GM19468 (cell line): ENCODE measurements at regions not wholly inside any gene's neighbourhood (a gene's known extent, or its start where the extent isn't known, plus 50 kb on each side); places are given as distances from the start of the nearest gene placed in this dataset.

Source experiments
- ATAC-seq: cut with Tn5 transposase; IDR thresholded peaks from one replicate; pipeline ENCODE4 v1.9.1; 2021; ENCODE audit warnings: mild to moderate bottlenecking, moderate library complexity, moderate number of reproducible peaks; ENCODE audit not compliant: unreplicated experiment; ENCODE audit errors: extremely low read depth

DNA sequence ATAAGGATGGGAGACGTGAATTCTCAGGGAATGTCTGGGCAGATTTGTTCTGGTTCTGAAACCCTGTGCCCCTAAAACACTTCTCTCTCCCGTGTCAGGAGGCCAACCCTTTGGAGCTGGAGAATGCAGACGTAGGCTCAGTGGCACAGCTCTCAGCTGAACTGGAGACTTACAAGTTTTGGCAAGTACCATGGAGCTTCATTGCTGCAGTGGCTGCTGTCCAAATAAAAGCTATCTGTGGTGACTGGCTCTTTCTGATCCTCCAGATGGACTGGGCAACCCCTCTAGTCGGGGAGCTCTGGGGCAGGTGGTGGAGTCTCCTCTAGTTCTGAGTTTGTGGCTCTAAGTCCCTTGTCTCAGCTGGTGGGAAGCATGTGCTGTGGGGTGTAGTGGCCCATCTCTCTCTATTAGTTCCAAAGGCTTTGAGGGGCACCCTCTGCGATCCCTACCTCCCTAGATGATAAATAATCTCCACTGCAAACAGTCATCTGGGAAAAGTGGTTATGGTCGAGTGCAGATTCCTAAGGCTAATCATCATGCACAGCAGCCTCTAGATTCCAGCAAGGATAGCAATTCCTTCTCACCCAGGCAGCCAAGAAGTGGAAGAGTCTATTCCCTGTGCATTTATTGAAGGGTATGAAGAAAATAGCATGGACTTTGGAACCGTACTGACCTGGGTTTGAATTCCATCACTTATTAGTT lies 204.2 kb upstream of the KLF4 start:
- no peak for ATAC-seq

DNA sequence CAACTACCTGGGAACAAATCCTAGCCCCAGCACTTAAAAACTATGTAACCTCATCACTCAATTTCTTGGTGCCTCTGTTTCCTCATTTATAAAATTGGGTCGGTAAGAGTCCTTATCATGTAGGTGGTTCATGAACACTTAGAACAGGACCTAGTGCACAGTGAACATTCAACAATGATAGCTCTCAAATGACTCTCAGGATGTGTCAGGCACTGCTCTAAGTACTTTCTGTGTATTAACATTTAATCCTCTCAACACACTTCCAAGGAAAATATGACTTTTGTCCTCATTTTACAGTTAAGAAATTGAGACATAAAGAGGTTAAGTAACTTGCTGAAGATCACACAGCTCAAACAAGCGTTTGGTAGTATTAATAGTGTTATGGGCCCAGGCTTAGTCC lies 202.1 kb upstream of the KLF4 start:
- no peak for ATAC-seq

DNA sequence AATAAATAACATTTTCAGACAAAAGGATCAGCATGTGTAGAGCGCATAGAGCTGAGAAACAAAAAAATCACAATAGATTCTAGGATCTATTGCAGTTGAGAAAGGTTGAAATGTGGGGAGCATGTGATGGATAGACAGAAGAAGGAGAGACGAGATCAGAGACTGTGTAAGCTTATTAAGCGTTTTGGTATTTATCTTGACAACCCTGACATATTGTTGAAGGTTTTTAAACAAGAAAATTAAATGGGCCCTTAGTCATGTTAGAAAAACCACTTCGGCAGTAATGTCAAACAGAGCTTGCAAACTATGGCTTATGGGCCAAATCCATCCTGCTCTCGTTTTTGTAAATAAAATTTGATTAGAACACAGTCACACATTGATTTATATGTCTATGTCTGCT lies 200.5 kb upstream of the KLF4 start:
- ATAC-seq, result no peak

DNA sequence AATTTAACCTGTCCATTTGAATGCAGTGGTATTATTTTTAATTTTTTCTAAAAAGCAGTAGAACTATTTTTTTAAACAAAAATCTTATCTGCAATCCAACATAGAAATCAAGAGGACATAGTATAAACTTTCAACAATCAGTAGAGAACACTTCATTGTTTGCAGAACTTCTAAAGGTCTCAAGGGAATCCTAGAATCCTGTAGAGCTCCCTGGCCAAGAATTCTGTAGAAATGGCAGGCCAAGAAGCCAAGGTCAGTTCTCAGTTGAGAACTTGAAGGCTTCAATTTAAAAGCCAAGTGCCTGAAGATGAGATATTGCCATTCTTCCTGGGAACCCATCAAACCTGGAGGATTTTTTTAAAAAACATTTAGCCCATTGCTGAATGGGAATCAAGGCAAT lies 199.2 kb upstream of the KLF4 start:
- no peak for ATAC-seq

DNA sequence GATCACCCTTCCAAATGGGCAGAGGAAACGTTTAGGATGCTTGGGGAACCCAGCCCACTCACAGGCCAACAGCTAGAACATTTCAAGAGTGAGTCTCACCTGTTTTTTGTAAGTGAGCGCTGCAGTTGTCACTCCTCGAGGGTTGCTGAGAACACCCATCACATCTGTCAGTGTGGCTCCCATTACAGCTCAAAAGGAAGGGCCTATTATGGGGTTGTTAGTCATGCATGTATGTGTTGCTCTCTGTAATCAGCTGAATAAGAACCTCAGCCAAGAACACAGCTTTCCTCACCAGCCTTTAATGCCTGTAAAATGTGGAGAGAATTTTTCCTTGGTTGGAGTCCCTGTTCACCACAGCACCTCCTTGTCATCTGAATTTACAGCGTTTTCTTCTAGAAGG lies 196.3 kb upstream of the KLF4 start:
- no peak for ATAC-seq

DNA sequence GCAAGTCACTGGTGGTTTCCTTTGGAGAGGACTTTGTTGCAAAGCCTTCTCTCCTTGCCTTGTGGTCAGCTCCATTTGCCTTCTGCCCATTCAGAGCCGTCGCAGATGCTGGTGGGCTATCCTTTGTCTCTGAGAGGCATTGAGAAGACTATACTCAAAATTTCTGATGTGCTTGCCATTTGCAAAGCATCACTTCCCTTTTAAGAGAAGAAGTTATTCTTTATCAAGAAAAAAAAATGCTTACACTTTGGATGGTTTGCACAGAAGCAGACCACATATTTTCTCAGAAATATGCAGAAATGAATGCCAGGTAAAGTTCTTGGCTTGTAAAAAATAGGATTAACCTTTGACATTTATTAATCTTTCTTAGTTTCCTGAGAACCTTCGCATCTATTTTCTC lies 195.8 kb upstream of the KLF4 start:
- ATAC-seq, result no peak

DNA sequence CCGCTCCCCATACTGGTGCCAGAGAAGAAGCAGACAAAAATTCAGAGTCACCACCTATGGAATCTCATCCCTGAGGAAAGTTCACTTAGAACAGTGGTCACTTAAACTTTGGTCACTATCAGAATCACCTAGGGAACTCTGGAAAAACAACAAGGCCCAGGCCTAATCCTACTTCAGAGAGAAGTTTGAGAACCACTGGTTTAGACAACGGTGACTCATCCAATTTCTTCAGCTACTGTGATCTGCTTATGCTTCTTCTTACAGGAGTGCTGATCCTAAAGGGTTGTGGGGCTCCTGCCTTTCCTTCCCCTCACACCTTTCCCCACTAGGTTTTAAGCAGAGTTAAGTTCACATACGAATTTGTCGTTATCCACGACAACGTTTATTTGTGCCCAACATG lies 194.7 kb upstream of the KLF4 start:
- no peak for ATAC-seq

DNA sequence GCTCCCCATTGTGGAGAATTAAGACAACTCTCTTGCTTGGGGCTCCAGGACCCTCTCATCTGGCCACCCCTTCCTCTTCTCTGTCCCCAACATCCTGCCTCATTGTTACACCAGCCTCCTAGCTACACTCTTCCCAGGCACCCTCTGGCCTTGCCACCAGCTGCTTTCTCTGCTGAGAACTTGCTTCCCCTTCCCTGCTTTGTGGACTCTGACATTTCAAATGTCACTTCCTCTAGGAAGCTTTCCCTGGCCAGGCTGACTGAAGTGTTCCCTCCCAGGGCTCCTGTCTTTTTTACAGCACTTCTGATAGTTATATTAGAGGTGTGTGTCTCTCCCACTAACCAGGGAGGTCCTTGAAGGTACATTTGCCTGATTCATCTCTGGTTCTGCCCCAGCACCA lies 194.0 kb upstream of the KLF4 start:
- ATAC-seq, result no peak

DNA sequence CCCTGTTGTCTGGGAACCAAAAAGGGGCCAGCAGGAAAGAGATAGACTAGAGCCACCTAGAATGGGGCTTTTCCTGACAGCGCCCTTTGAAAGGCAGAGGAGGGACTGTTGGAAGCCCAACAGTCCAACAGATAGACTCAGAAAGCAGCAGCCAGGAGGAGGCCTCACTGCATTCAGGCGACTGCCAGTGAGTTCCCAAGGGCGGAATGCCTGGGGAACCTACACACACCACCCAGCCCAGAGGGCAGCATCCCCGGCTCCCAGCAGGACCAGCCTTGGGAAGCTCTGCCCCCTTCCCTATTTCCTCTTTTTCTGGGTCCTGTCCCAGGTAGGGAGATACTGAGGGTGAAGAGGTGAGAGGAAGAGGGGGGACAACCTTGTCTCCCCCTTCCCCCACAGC lies 192.4 kb upstream of the KLF4 start:
- no peak for ATAC-seq

DNA sequence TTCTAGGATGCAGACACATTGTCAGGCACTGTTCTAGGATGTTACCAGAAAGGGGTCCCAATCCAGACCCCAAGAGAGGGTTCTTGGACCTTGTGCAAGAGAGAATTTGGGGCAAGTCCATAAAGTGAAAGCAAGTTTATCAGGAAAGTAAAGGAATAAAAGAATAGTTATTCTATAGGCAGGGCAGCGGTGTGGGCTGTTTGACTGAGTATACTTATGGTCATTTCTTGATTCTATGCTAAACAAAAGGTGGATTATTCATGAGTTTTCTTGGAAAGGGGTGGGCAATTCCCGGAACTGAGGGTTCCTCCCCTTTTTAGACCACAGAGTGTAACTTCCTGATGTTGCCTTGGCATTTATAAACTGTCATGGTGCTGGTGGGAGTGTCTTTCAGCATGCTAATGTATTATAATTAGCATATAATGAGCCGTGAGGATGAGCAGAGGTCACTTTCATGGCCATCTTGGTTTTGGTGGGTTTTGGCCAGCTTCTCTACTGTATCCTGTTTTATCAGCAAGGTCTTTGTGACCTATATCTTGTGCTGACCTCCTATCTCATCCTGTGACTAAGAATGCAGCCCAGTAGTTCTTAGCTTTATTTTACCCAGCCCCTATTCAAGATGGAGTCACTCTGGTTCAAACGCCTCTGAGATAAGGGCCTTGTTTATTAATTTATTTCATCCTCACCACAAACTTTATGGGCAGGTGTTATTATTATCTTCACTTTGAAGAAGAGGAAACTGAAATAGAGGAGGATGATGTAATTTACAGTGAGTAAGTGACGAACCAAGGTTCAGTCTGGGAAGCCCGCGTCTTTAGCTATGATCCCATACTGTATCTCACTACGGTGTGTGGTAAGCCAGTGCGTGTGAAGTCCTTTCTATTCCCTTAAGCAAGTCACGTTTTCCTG lies 186.0 kb upstream of the KLF4 start:
- no peak for ATAC-seq

DNA sequence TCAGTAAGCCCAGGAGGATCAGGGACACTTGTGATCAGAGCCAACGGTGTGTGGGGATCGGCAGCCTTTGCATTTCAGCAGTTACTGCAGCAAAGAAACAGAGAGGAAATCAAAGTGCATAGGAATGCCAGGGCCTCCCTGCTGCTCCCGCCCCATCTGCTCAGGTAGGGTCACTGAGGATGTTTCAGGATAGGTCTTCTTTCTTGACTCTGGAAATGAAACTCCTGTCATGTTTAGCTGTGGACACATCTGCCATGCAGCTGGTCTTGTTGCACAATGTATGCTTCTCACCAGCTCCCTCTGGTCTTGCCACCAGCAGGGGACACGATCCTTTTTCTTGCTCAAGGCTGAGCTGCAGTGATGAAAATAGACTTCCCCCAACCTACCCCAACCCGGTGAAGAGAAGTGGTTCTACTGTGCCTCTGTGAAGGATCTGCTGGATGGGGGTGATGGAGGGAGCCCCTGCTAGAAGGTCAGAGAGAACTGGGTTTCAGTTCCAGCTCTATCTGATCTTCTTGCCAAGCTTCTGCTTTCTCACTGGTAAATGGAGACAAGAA lies 185.2 kb upstream of the KLF4 start:
- ATAC-seq, result no peak

DNA sequence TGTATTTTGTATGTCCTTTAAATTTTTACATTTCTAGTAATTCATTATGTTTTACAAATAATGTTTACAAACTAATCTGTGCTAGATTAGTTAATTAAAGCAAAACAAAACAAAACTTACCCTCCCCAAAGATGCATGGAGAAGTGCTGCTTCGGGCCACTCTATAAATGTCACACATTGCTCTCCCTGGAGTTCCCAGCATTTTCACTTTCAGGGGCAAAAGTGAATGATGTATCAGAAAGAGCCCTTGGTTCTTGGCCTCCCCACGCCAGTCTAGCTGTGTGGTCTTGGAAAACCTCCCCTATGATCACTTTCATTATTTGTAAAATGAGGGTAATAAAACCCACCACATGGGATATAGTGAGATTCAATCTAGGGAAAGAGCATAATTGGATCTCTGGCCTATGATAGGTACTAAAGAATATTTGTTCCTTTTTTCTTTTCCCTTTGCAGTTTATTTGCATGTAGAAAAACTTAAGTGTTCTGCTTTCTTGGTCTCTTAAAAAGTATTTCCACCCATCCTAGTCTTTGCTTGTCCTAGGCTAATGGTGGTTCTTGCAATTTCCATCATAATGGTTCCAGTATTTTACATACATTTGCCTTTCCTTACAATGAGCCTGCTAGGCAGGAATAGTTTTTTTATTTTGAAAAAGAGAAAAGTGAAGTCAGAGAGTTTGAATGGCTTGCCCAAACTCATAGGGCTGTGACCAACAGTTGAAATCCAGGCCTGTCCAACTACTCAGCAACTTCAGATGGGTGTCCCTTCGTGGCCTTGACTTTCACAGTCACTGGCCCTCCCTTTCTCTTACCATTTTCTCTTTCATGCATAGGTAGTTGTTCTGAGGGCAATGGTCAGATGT lies 184.5 kb upstream of the KLF4 start:
- no peak for ATAC-seq

DNA sequence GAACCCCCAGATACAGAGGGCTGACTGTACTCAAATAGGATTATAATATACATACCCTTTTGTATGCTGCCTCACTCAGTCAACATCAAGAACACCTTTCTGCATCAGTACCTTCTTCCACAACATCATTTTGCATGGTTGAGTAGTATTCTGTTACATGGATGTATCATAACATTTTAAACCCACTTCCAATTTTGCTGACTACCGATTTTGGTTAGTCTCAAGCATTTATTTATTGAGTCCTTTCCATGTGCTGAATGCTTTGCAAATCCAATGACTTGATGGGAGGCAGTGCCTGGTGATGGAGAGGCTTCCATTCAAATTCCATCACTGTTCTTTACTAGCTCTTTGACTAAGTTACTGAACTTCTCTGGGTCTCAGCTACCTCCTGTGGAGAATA lies 182.0 kb upstream of the KLF4 start:
- no peak for ATAC-seq

DNA sequence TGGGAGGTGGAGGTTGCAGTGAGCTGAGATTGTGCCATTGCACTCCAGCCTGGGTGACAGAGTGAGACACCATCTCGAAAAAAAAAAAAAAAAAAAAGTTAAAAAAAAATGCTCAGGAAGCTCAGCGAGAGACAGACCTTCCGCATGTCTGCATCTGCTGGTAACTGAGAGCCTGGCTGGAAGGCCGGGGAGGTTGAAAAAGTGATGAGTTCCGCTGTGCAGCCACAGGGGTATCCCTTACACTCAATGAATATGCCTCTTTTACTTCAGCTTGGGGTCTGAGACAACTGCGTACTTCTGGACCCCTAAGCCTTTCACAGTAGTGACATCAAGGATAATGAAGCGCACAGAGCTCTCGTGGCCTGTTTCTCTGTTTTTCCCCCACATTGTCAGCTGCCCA lies 179.9 kb upstream of the KLF4 start:
- ATAC-seq, result no peak

DNA sequence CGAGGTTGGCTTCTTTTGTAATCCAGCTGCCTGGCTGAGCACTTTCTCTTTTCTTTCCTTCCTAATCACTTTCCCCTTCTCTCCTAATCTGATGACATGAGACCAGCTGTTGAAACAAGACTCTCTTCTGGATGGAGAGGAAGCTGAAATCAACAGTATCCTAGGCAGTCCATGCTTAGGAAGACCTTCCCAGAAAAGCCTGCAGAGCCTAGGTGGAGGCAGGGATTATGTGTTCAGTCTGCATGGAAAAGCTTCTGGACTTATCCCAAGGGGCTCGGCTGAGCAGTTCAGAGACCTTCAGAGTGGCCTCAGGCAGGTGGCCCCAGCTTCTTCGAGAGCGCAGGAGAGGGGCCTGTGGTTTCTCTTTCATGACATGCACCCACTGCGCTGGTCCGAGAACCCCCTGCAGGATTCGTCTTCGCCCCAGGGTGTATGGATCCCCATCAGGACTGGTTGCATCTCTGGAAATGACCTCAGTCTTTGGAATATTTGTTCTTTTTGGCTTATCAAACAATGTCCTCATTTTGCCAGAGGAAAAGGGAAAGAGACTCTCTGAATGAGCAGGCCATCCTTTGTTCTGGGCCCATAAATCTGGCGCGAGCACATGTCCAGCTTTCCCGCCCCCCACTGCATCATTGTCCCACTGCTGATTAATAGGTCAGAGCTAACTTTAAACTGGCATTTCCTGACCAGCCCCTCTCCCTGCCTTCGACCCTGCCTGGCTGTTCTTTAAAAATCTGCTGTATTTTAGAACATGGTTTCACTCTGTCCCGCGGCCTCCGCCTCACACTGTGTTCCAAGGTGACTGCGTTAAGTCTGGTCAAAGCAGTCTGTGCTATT lies 177.9 kb upstream of the KLF4 start:
- no peak for ATAC-seq

DNA sequence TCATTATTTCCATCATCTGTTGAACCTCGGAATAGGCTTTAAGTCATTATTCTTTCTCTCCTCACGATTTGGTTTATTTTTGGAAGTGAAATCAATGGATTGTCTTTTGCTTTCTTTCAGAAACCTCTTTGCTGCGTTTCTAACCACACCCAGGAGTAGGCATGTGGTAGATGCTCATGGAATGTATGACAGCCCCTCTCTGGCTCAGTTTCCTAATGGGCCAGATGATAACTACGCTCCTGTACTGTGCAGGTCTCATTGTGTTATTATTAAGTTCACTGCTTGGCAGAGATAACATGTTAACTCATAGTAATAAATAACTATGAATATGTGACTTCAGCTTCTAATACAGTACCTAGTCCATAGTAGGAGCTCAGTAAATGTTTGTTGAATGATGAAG lies 175.5 kb upstream of the KLF4 start:
- no peak for ATAC-seq

DNA sequence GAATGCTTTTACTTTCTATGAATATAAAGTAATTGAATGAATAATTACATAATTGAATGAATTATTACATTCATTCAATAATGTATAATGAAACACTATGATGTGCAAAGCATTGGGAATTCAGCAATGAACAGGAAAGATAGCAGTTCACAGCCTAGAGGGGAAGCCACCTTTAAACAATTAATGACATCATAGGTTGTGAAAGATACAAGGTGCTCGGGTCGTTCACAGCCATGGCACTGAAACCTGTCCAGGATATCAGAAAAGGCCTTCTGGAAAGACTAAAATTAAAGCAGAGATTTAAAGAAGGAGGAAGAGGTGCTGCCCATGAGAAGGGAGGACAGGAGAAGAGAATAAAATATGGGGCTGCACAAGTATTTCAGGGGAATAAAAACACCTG lies 171.4 kb upstream of the KLF4 start:
- ATAC-seq, result no peak

DNA sequence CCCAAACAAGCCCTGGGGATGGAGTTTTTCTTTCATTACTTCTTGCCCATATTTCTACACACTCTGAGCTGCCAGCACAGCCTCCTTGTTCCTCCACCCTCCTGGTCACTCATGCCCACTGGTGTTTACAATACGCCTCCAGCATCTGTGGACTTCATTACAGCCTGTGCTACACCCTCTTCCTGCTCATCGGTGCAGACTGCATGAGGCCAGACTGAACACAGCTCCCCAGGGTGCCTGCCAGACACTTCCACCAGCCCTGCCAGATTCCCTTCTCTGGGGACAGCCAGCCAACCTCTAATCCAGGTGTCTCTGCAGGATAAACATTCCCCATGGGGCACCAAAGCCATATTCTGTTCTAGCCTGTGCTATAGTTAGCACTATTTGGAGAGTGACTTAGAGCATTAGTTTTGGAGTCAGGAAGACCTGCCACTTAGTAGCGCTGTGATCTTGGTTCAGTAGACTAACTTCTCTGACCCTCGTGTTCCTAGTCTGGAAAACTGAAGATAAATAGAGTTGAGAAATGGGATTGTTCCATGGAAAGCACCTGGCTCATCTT lies 163.8 kb upstream of the KLF4 start:
- no peak for ATAC-seq

DNA sequence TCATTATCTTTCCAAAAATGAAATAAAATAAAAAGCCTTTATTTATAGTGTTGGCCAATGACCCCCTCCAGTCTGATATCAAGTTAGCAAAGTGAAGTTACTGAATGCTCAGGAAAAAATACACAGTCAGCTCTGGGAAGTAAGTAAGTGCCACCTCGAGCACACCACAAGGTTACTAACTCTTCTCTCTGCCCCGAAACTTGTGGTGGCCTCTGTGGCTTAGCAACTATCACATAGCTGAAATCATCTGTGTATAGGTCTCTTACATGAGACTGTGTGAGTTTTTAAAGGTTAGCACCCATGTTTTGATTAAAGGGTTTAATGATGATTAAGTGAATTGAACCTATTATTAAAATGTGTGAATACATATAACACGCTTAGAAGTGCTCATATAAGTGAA lies 161.4 kb upstream of the KLF4 start:
- ATAC-seq, result no peak
